ENCODE measurements at regions not wholly inside any gene's neighbourhood (a gene's known extent, or its start where the extent isn't known, plus 50 kb on each side); places are given as distances from the start of the nearest gene placed in this dataset.

GRCh38 chr2:106628377-106628776, 141.2 kb downstream of the CD8B2 start:
- TF ChIP-seq EZH2phosphoT487 (IDR thresholded peaks at IDR 0.05; ENCODE audit: borderline replicate concordance, low read length) = no peak
- TF ChIP-seq CTCF (IDR thresholded peaks at IDR 0.05; ENCODE audit: low read depth, low read length, poor library complexity, severe bottlenecking) = no peak

All from DOHH2 (cell line).